Right lobe of liver (tissue), 6 donors: ENCODE measurements at regions not wholly inside any gene's neighbourhood (a gene's known extent, or its start where the extent isn't known, plus 50 kb on each side); places are given as distances from the start of the nearest gene placed in this dataset.

ENCODE experiments used
- ATAC-seq, 4 donors: fragments of 200-7000 bp; cut with Tn5 transposase; one replicate each; pipeline ENCODE4 v1.9.1; 2020; ENCODE audit warnings: mild to moderate bottlenecking in 4 of 4, moderate library complexity in 4 of 4
- DNase-seq, 3 donors: peaks; one replicate each; pipeline ENCODE4 v3.0.0-alpha.2; 2020
- H3K27ac ChIP-seq, 3 donors: fragments of 200-600 bp; one replicate each; pipeline ENCODE4 v1.8.0; 2022
- H3K27me3 ChIP-seq, 2 donors: fragments of 200-600 bp; one replicate each; pipeline ENCODE4 v1.8.0; 2022
- H3K36me3 ChIP-seq, 4 donors: fragments of 200-600 bp; sonication (generic) in 1 of 4; one replicate each; pipeline versions ENCODE4 v1.5.1 to v1.8.0; 2017 to 2022; ENCODE audit warnings: control low read depth in 1 of 4
- H3K4me1 ChIP-seq, 4 donors: fragments of 200-600 bp; sonication (generic) in 1 of 4; one replicate each; pipeline versions ENCODE4 v1.5.1 to v1.8.0; 2017 to 2022; ENCODE audit warnings: control low read depth in 1 of 4
- H3K4me3 ChIP-seq, 3 donors: fragments of 200-600 bp; one replicate each; pipeline ENCODE4 v1.8.0; 2022
- H3K9me3 ChIP-seq, 4 donors: fragments of 200-600 bp; sonication (generic) in 1 of 4; one replicate each; pipeline versions ENCODE4 v1.5.1 to v1.8.0; 2017 to 2022; ENCODE audit warnings: control low read depth in 1 of 4
- CTCF ChIP-seq, 4 donors: fragments of 200-600 bp in 3 of 4; fragments of 450-650 bp in 1 of 4; IDR thresholded peaks; one replicate each; pipeline versions ENCODE4 v1.5.1 to v1.8.0; 2016 to 2022; ENCODE audit warnings: antibody characterized with exemption in 4 of 4, mild to moderate bottlenecking in 2 of 4
- POLR2A ChIP-seq: fragments of 450-650 bp; IDR thresholded peaks from one replicate; pipeline ENCODE4 v1.6.1; 2017; ENCODE audit warnings: antibody characterized with exemption, mild to moderate bottlenecking
- WGBS: methylation state at CpG from one replicate; pipeline ENCODE4 v1.1.6; 2018; ENCODE audit warnings: low coverage, low lambda C conversion rate; ENCODE audit not compliant: insufficient coverage; ENCODE audit errors: missing lambda C conversion rate; 5-methylcytosine and 5-hydroxymethylcytosine counted together
- intact Hi-C, 2 donors: fragments of 100-400 bp; cut with DNase I; formaldehyde crosslinking; loops; one replicate each; pipeline versions ENCODE4 v1.11.2 to v1.14.1; 2022
- donor health status: DM: no; HTN: yes; CAD: no.
- donor health status: DM: no; HTN: no; CAD: no.
- donor health status: DM: no; HTN: no; CAD: no.
- donor health status: DM: no; HTN: yes; CAD: no.
- donor health status: DM: no; HTN: yes; CAD: no.

GRCh38 chr5:40221255-40221654, 458.5 kb upstream of the PTGER4 start:
- intact Hi-C loops = no loop called here
- Histone ChIP-seq H3K27me3 (no peaks in the 10 kb centered on the region), H3K9me3 (no peaks in the 10 kb centered on the region), H3K4me1 (no peaks in the 10 kb centered on the region), H3K27ac (no peak overlapping the region), H3K4me3 (no peak overlapping the region), H3K36me3 (no peaks in the 10 kb centered on the region)
- DNase-seq (no peak), ATAC-seq (no peak)
- WGBS = 34% methylated on average over 2 of the region's 2 CpGs
- TF ChIP-seq POLR2A (no peak), CTCF (IDR thresholded peaks at IDR 0.05) (no peak)

GRCh38 chr5:40220260-40220659, 459.5 kb upstream of the PTGER4 start:
- Histone ChIP-seq H3K4me1 (no peaks in the 10 kb centered on the region), H3K9me3 (no peaks in the 10 kb centered on the region), H3K36me3 (no peaks in the 10 kb centered on the region), H3K27ac (no peak overlapping the region), H3K27me3 (no peaks in the 10 kb centered on the region), H3K4me3 (no peak overlapping the region)
- DNase-seq (no peak), ATAC-seq (no peak)
- intact Hi-C loops = no loop called here
- WGBS = 30% methylated on average over 2 of the region's 2 CpGs
- no peak for TF ChIP-seq CTCF (IDR thresholded peaks at IDR 0.05)
- no peak for TF ChIP-seq POLR2A

GRCh38 chr5:40217553-40217952, 462.2 kb upstream of the PTGER4 start:
- H3K27ac ChIP-seq = no peak overlapping the region
- intact Hi-C loops = no loop called here
- no peaks in the 10 kb centered on the region for H3K4me1 ChIP-seq
- DNase-seq (no peak), ATAC-seq (no peak)
- H3K4me3 ChIP-seq = no peak overlapping the region
- TF ChIP-seq POLR2A = no peak
- no peak for TF ChIP-seq CTCF (IDR thresholded peaks at IDR 0.05)
- no peaks in the 10 kb centered on the region for H3K9me3 ChIP-seq
- 53% methylated on average over 4 of the region's 4 CpGs for WGBS
- no peaks in the 10 kb centered on the region for H3K36me3 ChIP-seq
- no peaks in the 10 kb centered on the region for H3K27me3 ChIP-seq

GRCh38 chr5:40210694-40211093, 469.0 kb upstream of the PTGER4 start:
- intact Hi-C loops = no loop called here
- Histone ChIP-seq H3K4me3 (no peak overlapping the region), H3K27me3 (no peaks in the 10 kb centered on the region), H3K27ac (no peak overlapping the region), H3K9me3 (no peaks in the 10 kb centered on the region), H3K36me3 (no peaks in the 10 kb centered on the region), H3K4me1 (no peaks in the 10 kb centered on the region)
- no peak for ATAC-seq
- TF ChIP-seq CTCF (IDR thresholded peaks at IDR 0.05) (no peak), POLR2A (no peak)
- 90% methylated on average over 1 of the region's 1 CpG for WGBS
- DNase-seq = no peak

GRCh38 chr5:40206030-40206429, 473.7 kb upstream of the PTGER4 start:
- WGBS = 76% methylated on average over 2 of the region's 2 CpGs
- DNase-seq = no peak

More at GRCh38 chr5:40206030-40206429, 473.7 kb upstream of the PTGER4 start:
- H3K4me1 ChIP-seq = no peaks in the 10 kb centered on the region
- no peaks in the 10 kb centered on the region for H3K27me3 ChIP-seq
- TF ChIP-seq CTCF (IDR thresholded peaks at IDR 0.05) (no peak), POLR2A (no peak)
- no peak for ATAC-seq
- no peaks in the 10 kb centered on the region for H3K36me3 ChIP-seq
- intact Hi-C loops = no loop called here
- no peak overlapping the region for H3K27ac ChIP-seq
- H3K9me3 ChIP-seq = no peaks in the 10 kb centered on the region
- no peak overlapping the region for H3K4me3 ChIP-seq
